PC-3 (cell line): ENCODE measurements at regions not wholly inside any gene's neighbourhood (a gene's known extent, or its start where the extent isn't known, plus 50 kb on each side); places are given as distances from the start of the nearest gene placed in this dataset.

ENCODE experiments used
- ATAC-seq: fragments of 200-7000 bp; cut with Tn5 transposase; 2 replicates; pipeline ENCODE4 v1.9.1; 2020; ENCODE audit warnings: mild to moderate bottlenecking, moderate library complexity
- BruUV-seq: library from RNA; stranded (reverse); fragments of 400-500 nt; replicated peaks from 2 replicates; lab custom pipeline; 2021; lab: Mats Ljungman, UMichigan
- CTCF ChIA-PET: fragments of 300-600 bp; sonication (Branson Sonifier 250); formaldehyde crosslinking; loops from one replicate; lab custom pipeline; 2022; ENCODE audit warnings: antibody characterized with exemption; lab: Charles Lee
- POLR2A ChIA-PET: fragments of 300-600 bp; sonication (Branson Sonifier 250); formaldehyde crosslinking; loops from one replicate; lab custom pipeline; 2022; ENCODE audit warnings: antibody characterized with exemption; ENCODE audit not compliant: unreplicated experiment; lab: Charles Lee
- DNase-seq: peaks from one replicate; pipeline ENCODE4 v3.0.0-alpha.2; 2015
- H2AFZ ChIP-seq: fragments of 300-600 bp; sonication (generic); 2 replicates; pipeline ENCODE4 v1.6.0; 2016; ENCODE audit warnings: antibody characterized with exemption, low read length
- H3F3A ChIP-seq: fragments of 300-600 bp; sonication (generic); one replicate; pipeline ENCODE4 v1.6.0; 2017; ENCODE audit warnings: antibody characterized with exemption, low read length, control low read depth, mild to moderate bottlenecking; ENCODE audit not compliant: unreplicated experiment
- H3K27ac ChIP-seq: fragments of 300-600 bp; sonication (generic); 2 replicates; pipeline ENCODE4 v1.5.1; 2016; ENCODE audit warnings: mild to moderate bottlenecking, low read length
- H3K27me3 ChIP-seq: fragments of 300-600 bp; sonication (generic); 2 replicates; pipeline ENCODE4 v1.6.1; 2016; ENCODE audit warnings: low read length, mixed read lengths
- H3K36me3 ChIP-seq: fragments of 300-600 bp; sonication (generic); 2 replicates; pipeline ENCODE4 v1.6.1; 2016; ENCODE audit warnings: low read depth, mixed run types, low read length, mixed read lengths
- H3K4me1 ChIP-seq: fragments of 300-600 bp; sonication (generic); 2 replicates; pipeline ENCODE4 v1.5.1; 2016; ENCODE audit warnings: low read length; ENCODE audit not compliant: insufficient read depth
- H3K4me2 ChIP-seq: fragments of 300-600 bp; sonication (generic); 2 replicates; pipeline ENCODE4 v1.6.0; 2016; ENCODE audit warnings: low read length
- H3K4me3 ChIP-seq: fragments of 300-600 bp; sonication (generic); 2 replicates; pipeline ENCODE4 v1.5.1; 2016; ENCODE audit warnings: mild to moderate bottlenecking, low read length, mixed read lengths
- H3K79me2 ChIP-seq: fragments of 300-600 bp; sonication (generic); 2 replicates; pipeline ENCODE4 v1.6.1; 2017; ENCODE audit warnings: low read length, mixed read lengths
- H3K9ac ChIP-seq: fragments of 300-600 bp; sonication (generic); 2 replicates; pipeline ENCODE4 v1.6.0; 2016; ENCODE audit warnings: mild to moderate bottlenecking, low read length
- H3K9me2 ChIP-seq: fragments of 300-600 bp; sonication (generic); replicated peaks from 2 replicates; pipeline ENCODE4 v1.6.1; 2016; ENCODE audit warnings: mixed run types, low read length, mixed read lengths
- H3K9me3 ChIP-seq: fragments of 300-600 bp; sonication (generic); 2 replicates; pipeline ENCODE4 v1.6.1; 2016; ENCODE audit warnings: low read length, mixed read lengths
- H4K20me1 ChIP-seq: fragments of 300-600 bp; sonication (generic); 2 replicates; pipeline ENCODE4 v1.6.1; 2016; ENCODE audit warnings: low read length, mixed read lengths
- CTCF ChIP-seq: fragments of 300-600 bp; sonication (generic); conservative IDR thresholded peaks from 2 replicates; pipeline ENCODE4 v1.5.1; 2017; ENCODE audit warnings: antibody characterized with exemption, low read depth, mild to moderate bottlenecking, low read length
- EZH2 ChIP-seq: fragments of 300-600 bp; sonication (generic); IDR thresholded peaks from one replicate; pipeline ENCODE4 v1.6.1; 2017; ENCODE audit warnings: antibody characterized with exemption, mild to moderate bottlenecking, low read length; ENCODE audit not compliant: unreplicated experiment
- EZH2phosphoT487 ChIP-seq: fragments of 300-600 bp; sonication (generic); IDR thresholded peaks from 2 replicates; pipeline ENCODE4 v1.6.1; 2018; ENCODE audit warnings: mild to moderate bottlenecking, antibody characterized with exemption, low read length, borderline replicate concordance
- intact Hi-C: fragments of 100-400 bp; cut with micrococcal nuclease; formaldehyde crosslinking; loops from 2 replicates; pipeline ENCODE4 v1.9.0; 2023

GRCh38 chr11:11070976-11071375, 213.1 kb upstream of the ZBED5 start:
- no peaks in the 10 kb centered on the region for H3K27me3 ChIP-seq
- POLR2A ChIA-PET, result no interaction called here
- ATAC-seq, result no peak
- intact Hi-C loops, result no loop called here
- CTCF ChIA-PET, result no interaction called here
- no peak overlapping the region for H3K27ac ChIP-seq
- TF ChIP-seq EZH2phosphoT487 (no peak), CTCF (no peak), EZH2 (no peak)
- H4K20me1 ChIP-seq, result no peaks in the 10 kb centered on the region
- DNase-seq, result no peak
- H3K4me1 ChIP-seq, result peaks cover 5% of the 10 kb centered on the region; the same call in 1 of the 2 replicates
- no TSS peak for BruUV-seq
- no peaks in the 10 kb centered on the region for H3K9me2 ChIP-seq
- no peak overlapping the region for H3K9ac ChIP-seq
- H3K4me2 ChIP-seq, result no peak overlapping the region
- no peaks in the 10 kb centered on the region for H3K79me2 ChIP-seq
- H2AFZ ChIP-seq, result no peak overlapping the region
- no peaks in the 10 kb centered on the region for H3K36me3 ChIP-seq
- no peaks in the 10 kb centered on the region for H3F3A ChIP-seq
- H3K9me3 ChIP-seq, result no peaks in the 10 kb centered on the region
- no peak overlapping the region for H3K4me3 ChIP-seq

- Histone ChIP-seq H3K4me2 (no peak overlapping the region), H3K36me3 (no peaks in the 10 kb centered on the region), H3F3A (no peaks in the 10 kb centered on the region), H2AFZ (no peak overlapping the region), H3K4me1 (peaks cover 5% of the 10 kb centered on the region; the same call in 1 of the 2 replicates), H3K9me3 (no peaks in the 10 kb centered on the region), H4K20me1 (no peaks in the 10 kb centered on the region), H3K79me2 (no peaks in the 10 kb centered on the region), H3K9ac (no peak overlapping the region), H3K9me2 (no peaks in the 10 kb centered on the region), H3K4me3 (no peak overlapping the region), H3K27ac (no peak overlapping the region), H3K27me3 (peaks cover 5% of the 10 kb centered on the region; the same call in 1 of the 2 replicates)
- DNase-seq, result no peak
- TF ChIP-seq EZH2 (no peak), CTCF (no peak), EZH2phosphoT487 (no peak)
- ChIA-PET POLR2A (interaction anchor here (0.7 kb wide), 1 partner anchor 60 kb away, joined by 3 read pairs; no protein-coding TSS in a partner anchor), CTCF (no interaction called here)
- ATAC-seq, result no peak
- BruUV-seq, result no TSS peak
- intact Hi-C loops, result no loop called here
Measured at GRCh38 chr11:11069841-11070835, 212.3 kb upstream of the ZBED5 start.

- Histone ChIP-seq H3K4me1 (peaks cover 5% of the 10 kb centered on the region; the same call in 1 of the 2 replicates), H3K4me3 (no peak overlapping the region), H2AFZ (no peak overlapping the region), H3K9me3 (no peaks in the 10 kb centered on the region), H3K27me3 (peaks cover 5% of the 10 kb centered on the region; the same call in 1 of the 2 replicates), H3K9me2 (no peaks in the 10 kb centered on the region), H3K27ac (no peak overlapping the region), H3F3A (no peaks in the 10 kb centered on the region), H3K36me3 (no peaks in the 10 kb centered on the region), H4K20me1 (no peaks in the 10 kb centered on the region), H3K4me2 (no peak overlapping the region), H3K9ac (no peak overlapping the region), H3K79me2 (no peaks in the 10 kb centered on the region)
- ATAC-seq (no peak), DNase-seq (no peak)
- TF ChIP-seq CTCF, result no peak
- TF ChIP-seq EZH2, result no peak
- TF ChIP-seq EZH2phosphoT487, result no peak
- CTCF ChIA-PET, result no interaction called here
- POLR2A ChIA-PET, result no interaction called here
- BruUV-seq, result no TSS peak
- intact Hi-C loops, result no loop called here
Measured at GRCh38 chr11:11068113-11068512, 210.3 kb upstream of the ZBED5 start.
